GM19025 (cell line): ENCODE measurements at regions not wholly inside any gene's neighbourhood (a gene's known extent, or its start where the extent isn't known, plus 50 kb on each side); places are given as distances from the start of the nearest gene placed in this dataset.

Experiments used
- ATAC-seq: cut with Tn5 transposase; IDR thresholded peaks from one replicate; pipeline ENCODE4 v1.9.1; 2021; ENCODE audit warnings: mild to moderate bottlenecking, low read depth, moderate library complexity; ENCODE audit not compliant: unreplicated experiment

GRCh38 chr2:16508490-16508851 lies 157.2 kb downstream of the CYRIA start:
- ATAC-seq = no peak

- ATAC-seq = no peak
These were observed 157.8 kb downstream of the CYRIA start for GRCh38 chr2:16507655-16508489.

GRCh38 chr2:16506366-16506765 lies 159.3 kb downstream of the CYRIA start:
- ATAC-seq = no peak

GRCh38 chr2:16496426-16497388 lies 168.9 kb downstream of the CYRIA start:
- no peak for ATAC-seq

GRCh38 chr2:16495509-16496208 lies 170.0 kb downstream of the CYRIA start:
- no peak for ATAC-seq

GRCh38 chr2:16494836-16495508 lies 170.7 kb downstream of the CYRIA start:
- ATAC-seq = no peak

GRCh38 chr2:16493788-16494187 lies 171.8 kb downstream of the CYRIA start:
- ATAC-seq = no peak

- no peak for ATAC-seq
These were observed 177.9 kb downstream of the CYRIA start for GRCh38 chr2:16487686-16488085.

GRCh38 chr2:16485251-16485650 lies 180.4 kb downstream of the CYRIA start:
- ATAC-seq = no peak

- ATAC-seq = no peak
These were observed 183.2 kb downstream of the CYRIA start for GRCh38 chr2:16482460-16482859.

GRCh38 chr2:16481351-16481750 lies 184.3 kb downstream of the CYRIA start:
- no peak for ATAC-seq

GRCh38 chr2:16479721-16480120 lies 185.9 kb downstream of the CYRIA start:
- ATAC-seq = no peak

GRCh38 chr2:16478434-16479210 lies 187.0 kb downstream of the CYRIA start:
- no peak for ATAC-seq

GRCh38 chr2:16477648-16478047 lies 188.0 kb downstream of the CYRIA start:
- no peak for ATAC-seq

- no peak for ATAC-seq
These were observed 188.8 kb downstream of the CYRIA start for GRCh38 chr2:16476866-16477265.

- ATAC-seq = no peak
These were observed 189.6 kb downstream of the CYRIA start for GRCh38 chr2:16475986-16476567.

GRCh38 chr2:16475586-16475985 lies 190.0 kb downstream of the CYRIA start:
- no peak for ATAC-seq

GRCh38 chr2:16473575-16473974 lies 192.1 kb downstream of the CYRIA start:
- no peak for ATAC-seq

GRCh38 chr2:16470936-16471490 lies 194.6 kb downstream of the CYRIA start:
- no peak for ATAC-seq
